ENCODE measurements at regions not wholly inside any gene's neighbourhood (a gene's known extent, or its start where the extent isn't known, plus 50 kb on each side); places are given as distances from the start of the nearest gene placed in this dataset.

DNA sequence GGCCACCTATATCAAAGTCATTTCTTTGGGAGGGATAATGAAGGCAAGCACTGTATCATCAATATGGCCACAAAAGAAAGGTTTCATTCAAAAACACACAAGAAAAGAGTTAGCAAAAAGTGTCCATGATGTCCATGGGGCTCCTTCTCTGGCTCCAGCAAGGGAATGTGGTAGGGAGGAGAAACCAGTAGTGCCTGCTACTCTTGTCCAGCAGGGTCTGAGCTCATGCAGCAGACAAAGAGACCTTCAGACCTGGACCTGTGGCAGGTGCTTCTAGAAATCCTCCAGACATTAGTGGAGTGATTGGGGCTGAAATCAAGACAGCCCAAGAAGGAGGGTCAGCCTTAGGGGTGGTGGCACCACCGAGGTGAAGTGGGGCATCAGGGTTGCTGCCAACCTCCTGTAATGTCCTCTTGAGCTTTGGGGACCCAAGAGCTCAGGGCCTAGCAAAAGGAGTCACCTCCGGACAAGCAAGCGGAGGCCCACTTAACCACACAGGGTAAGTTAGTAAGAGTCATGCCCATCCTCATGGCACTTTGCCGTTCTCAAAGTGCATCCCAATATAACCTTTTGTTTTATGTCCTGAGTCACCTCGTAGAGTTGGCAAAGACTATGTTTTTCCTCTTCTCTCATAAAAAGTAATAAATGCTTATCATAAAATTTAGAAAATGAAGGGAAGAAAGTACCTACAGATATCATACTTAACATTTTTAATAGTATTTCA, 112.6 kb upstream of the YPEL5 start:
- no peak for ATAC-seq (ENCODE audit: low read depth)
- Histone ChIP-seq H3K9me3 (ENCODE audit: severe bottlenecking) (no peaks in the 10 kb centered on the region), H3K27me3 (ENCODE audit: insufficient read depth, poor library complexity, severe bottlenecking) (peaks cover 4% of the 10 kb centered on the region), H3K4me3 (ENCODE audit: severe bottlenecking) (no peak overlapping the region), H3K27ac (ENCODE audit: poor library complexity, severe bottlenecking) (no peak overlapping the region), H3K36me3 (ENCODE audit: low read depth) (no peaks in the 10 kb centered on the region), H3K4me1 (ENCODE audit: insufficient read depth, poor library complexity, severe bottlenecking) (no peaks in the 10 kb centered on the region)
- TF ChIP-seq, protein P1, sequence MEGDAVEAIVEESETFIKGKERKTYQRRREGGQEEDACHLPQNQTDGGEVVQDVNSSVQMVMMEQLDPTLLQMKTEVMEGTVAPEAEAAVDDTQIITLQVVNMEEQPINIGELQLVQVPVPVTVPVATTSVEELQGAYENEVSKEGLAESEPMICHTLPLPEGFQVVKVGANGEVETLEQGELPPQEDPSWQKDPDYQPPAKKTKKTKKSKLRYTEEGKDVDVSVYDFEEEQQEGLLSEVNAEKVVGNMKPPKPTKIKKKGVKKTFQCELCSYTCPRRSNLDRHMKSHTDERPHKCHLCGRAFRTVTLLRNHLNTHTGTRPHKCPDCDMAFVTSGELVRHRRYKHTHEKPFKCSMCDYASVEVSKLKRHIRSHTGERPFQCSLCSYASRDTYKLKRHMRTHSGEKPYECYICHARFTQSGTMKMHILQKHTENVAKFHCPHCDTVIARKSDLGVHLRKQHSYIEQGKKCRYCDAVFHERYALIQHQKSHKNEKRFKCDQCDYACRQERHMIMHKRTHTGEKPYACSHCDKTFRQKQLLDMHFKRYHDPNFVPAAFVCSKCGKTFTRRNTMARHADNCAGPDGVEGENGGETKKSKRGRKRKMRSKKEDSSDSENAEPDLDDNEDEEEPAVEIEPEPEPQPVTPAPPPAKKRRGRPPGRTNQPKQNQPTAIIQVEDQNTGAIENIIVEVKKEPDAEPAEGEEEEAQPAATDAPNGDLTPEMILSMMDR (IDR thresholded peaks at IDR 0.05; ENCODE audit: poor library complexity, severe bottlenecking) = no peak
- DNase-seq (ENCODE audit: low spot score) = no peak

DNA sequence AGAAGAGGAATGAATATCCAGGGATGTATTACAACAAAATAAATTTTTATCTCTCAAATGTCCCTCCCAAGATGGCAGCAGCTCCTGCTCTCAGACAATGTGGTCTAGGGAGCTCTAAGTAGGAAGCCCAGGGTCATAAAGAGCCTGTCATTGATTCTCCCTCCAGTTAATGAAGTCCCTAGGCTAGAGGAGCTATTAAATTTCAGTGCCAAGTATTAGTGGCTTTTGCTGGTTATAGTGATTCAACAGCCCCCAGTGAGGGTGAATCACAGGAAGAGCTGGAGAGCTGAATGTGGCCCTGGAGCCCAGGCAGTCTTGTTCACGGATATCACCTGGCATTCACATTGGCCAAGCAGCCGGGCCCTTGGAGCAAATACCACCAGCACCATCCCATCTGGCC, 109.8 kb upstream of the YPEL5 start:
- ATAC-seq (ENCODE audit: low read depth) = no peak
- Histone ChIP-seq H3K27ac (ENCODE audit: poor library complexity, severe bottlenecking) (no peak overlapping the region), H3K4me1 (ENCODE audit: insufficient read depth, poor library complexity, severe bottlenecking) (no peaks in the 10 kb centered on the region), H3K9me3 (ENCODE audit: severe bottlenecking) (no peaks in the 10 kb centered on the region), H3K4me3 (ENCODE audit: severe bottlenecking) (no peak overlapping the region), H3K27me3 (ENCODE audit: insufficient read depth, poor library complexity, severe bottlenecking) (peaks cover 4% of the 10 kb centered on the region), H3K36me3 (ENCODE audit: low read depth) (no peaks in the 10 kb centered on the region)
- no peak for DNase-seq (ENCODE audit: low spot score)
- TF ChIP-seq, protein P1 (IDR thresholded peaks at IDR 0.05; ENCODE audit: poor library complexity, severe bottlenecking) = no peak

DNA sequence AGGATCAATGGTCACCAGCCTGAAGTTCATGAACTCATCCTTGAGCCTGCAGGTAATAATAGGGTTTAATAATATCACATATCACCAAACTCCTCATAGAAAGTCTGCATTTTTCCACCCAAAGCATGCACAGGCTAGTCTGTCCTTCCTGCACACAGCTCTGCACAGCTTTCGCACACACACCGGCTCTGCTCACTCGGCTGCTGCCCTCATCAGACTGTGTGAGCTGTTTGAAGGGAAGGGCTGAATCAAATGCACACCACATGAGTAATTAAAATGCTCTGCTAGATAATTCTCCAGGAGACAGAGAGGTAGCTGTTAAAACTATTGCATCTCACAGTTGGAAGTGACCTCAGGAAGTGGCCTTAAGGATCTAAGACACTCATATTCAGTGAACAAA, 108.4 kb upstream of the YPEL5 start:
- H3K27me3 ChIP-seq (ENCODE audit: insufficient read depth, poor library complexity, severe bottlenecking) = peaks cover 5% of the 10 kb centered on the region
- no peak for ATAC-seq (ENCODE audit: low read depth)
- TF ChIP-seq, protein P1 (IDR thresholded peaks at IDR 0.05; ENCODE audit: poor library complexity, severe bottlenecking) = no peak

DNA sequence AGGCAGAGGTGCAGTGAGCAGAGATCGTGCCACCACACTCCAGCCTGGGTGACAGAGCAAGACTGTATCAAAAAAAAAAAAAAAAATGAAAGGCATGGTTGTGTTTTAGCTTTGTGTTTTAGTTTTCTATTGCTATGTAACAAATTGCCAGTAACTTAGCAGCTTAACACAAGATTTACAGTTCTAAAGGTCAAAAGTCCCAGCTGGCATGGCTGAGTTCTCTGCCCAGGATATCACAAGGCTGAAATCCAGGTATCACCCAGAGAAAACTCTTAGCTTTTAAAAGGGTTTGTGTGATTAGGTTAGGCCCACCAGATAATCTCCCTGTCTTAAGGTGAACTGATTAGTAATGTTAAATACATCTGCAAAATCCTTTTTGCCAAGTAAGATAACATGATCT, 107.7 kb upstream of the YPEL5 start:
- Histone ChIP-seq H3K36me3 (ENCODE audit: low read depth) (no peaks in the 10 kb centered on the region), H3K27ac (ENCODE audit: poor library complexity, severe bottlenecking) (no peak overlapping the region), H3K4me3 (ENCODE audit: severe bottlenecking) (no peak overlapping the region), H3K27me3 (ENCODE audit: insufficient read depth, poor library complexity, severe bottlenecking) (peaks cover 12% of the 10 kb centered on the region), H3K9me3 (ENCODE audit: severe bottlenecking) (no peaks in the 10 kb centered on the region), H3K4me1 (ENCODE audit: insufficient read depth, poor library complexity, severe bottlenecking) (no peaks in the 10 kb centered on the region)
- ATAC-seq (ENCODE audit: low read depth) (no peak), DNase-seq (ENCODE audit: low spot score) (no peak)
- TF ChIP-seq, protein P1 (IDR thresholded peaks at IDR 0.05; ENCODE audit: poor library complexity, severe bottlenecking) = no peak

More for the DNA sequence above, 108.4 kb upstream of the YPEL5 start:
- no peak for DNase-seq (ENCODE audit: low spot score)
- H3K9me3 ChIP-seq (ENCODE audit: severe bottlenecking) = no peaks in the 10 kb centered on the region
- H3K4me1 ChIP-seq (ENCODE audit: insufficient read depth, poor library complexity, severe bottlenecking) = no peaks in the 10 kb centered on the region
- H3K27ac ChIP-seq (ENCODE audit: poor library complexity, severe bottlenecking) = no peak overlapping the region
- H3K4me3 ChIP-seq (ENCODE audit: severe bottlenecking) = no peak overlapping the region
- H3K36me3 ChIP-seq (ENCODE audit: low read depth) = no peaks in the 10 kb centered on the region

DNA sequence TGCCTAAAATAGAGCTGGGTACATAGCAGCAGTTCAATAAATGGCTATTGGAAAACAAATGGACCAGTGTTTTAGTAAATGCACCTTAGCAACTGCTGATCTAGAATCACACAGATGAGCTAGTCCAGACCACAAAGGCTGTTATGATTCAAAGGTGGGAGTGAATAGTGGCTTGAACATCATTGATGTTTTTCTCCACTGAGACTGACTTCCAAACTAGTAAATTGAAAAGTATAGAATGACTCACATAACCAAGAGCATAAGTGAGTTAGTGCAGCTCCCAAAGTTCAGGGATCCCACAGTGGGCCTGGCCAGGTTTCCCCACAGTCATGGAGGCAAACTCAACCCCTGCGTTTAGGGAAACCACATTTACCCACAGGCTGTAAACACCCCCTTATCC, 106.7 kb upstream of the YPEL5 start:
- ATAC-seq (ENCODE audit: low read depth) (no peak), DNase-seq (ENCODE audit: low spot score) (no peak)
- Histone ChIP-seq H3K36me3 (ENCODE audit: low read depth) (no peaks in the 10 kb centered on the region), H3K27ac (ENCODE audit: poor library complexity, severe bottlenecking) (no peak overlapping the region), H3K4me1 (ENCODE audit: insufficient read depth, poor library complexity, severe bottlenecking) (no peaks in the 10 kb centered on the region), H3K9me3 (ENCODE audit: severe bottlenecking) (no peaks in the 10 kb centered on the region), H3K27me3 (ENCODE audit: insufficient read depth, poor library complexity, severe bottlenecking) (peaks cover 22% of the 10 kb centered on the region), H3K4me3 (ENCODE audit: severe bottlenecking) (no peak overlapping the region)
- TF ChIP-seq, protein P1 (IDR thresholded peaks at IDR 0.05; ENCODE audit: poor library complexity, severe bottlenecking) = no peak

All from RWPE2 (cell line).